ENCODE measurements at regions not wholly inside any gene's neighbourhood (a gene's known extent, or its start where the extent isn't known, plus 50 kb on each side); places are given as distances from the start of the nearest gene placed in this dataset.

- TF ChIP-seq FOXA1 (IDR thresholded peaks at IDR 0.05) (no peak), ZNF384 (IDR thresholded peaks at IDR 0.05) (no peak), CTBP1 (IDR thresholded peaks at IDR 0.05; ENCODE audit: borderline replicate concordance) (no peak), FOXK2 (IDR thresholded peaks at IDR 0.05) (no peak), SUZ12 (IDR thresholded peaks at IDR 0.05) (no peak), SP1 (IDR thresholded peaks at IDR 0.05) (no peak), ARNT (IDR thresholded peaks at IDR 0.05) (no peak), HDGF (IDR thresholded peaks at IDR 0.05; ENCODE audit: borderline replicate concordance) (no peak), NFRKB (IDR thresholded peaks at IDR 0.05) (no peak), LEF1 (IDR thresholded peaks at IDR 0.05; ENCODE audit: borderline replicate concordance) (no peak), ELF4 (IDR thresholded peaks at IDR 0.05) (no peak), BHLHE40 (IDR thresholded peaks at IDR 0.05; ENCODE audit: borderline replicate concordance) (no peak), FOXM1 (IDR thresholded peaks at IDR 0.05; ENCODE audit: borderline replicate concordance) (no peak), TARDBP (IDR thresholded peaks at IDR 0.05) (no peak)
These were observed 52.3 kb upstream of the MS4A8 start for GRCh38 chr11:60647087-60647486.
